Ureter (tissue), 1 donor: ENCODE measurements at regions not wholly inside any gene's neighbourhood (a gene's known extent, or its start where the extent isn't known, plus 50 kb on each side); places are given as distances from the start of the nearest gene placed in this dataset.
"Not testable (repeated sequence)": the region's sequence is repeated elsewhere in the genome, so short reads cannot be mapped to it uniquely, and the experiment has no call there.

Experiments used
- DNase-seq: peaks from one replicate; pipeline ENCODE4 v3.0.0-alpha.2; 2020; ENCODE audit warnings: low spot score
- donor health status: DM: yes; HTN: yes; CAD: no.

DNA sequence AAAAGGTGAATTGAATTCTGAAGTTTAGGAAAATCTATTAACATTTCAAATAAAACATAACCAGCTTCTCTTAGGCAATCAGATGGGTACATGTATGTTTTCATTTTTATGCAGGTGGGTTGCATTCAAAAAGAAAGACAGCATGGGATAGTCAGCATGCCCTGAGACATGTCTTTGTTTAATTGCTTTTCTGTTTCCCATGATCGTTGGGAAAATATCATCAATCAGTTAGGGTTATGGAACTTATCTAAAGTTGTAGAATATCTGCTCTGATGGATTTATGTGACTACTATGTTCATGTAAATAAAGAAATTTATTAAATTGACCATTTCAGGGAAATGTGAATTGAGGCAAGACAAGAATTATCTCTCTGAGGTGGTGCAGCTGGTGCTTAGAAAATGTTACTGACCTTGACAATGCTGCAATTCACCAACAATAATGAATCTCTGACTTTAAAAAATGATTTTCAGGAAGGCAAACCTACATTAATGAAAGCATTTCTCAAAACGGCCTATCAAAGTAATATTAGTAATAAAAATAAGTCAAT is 112.7 kb downstream of the RFPL4B start:
- no peak for DNase-seq

DNA sequence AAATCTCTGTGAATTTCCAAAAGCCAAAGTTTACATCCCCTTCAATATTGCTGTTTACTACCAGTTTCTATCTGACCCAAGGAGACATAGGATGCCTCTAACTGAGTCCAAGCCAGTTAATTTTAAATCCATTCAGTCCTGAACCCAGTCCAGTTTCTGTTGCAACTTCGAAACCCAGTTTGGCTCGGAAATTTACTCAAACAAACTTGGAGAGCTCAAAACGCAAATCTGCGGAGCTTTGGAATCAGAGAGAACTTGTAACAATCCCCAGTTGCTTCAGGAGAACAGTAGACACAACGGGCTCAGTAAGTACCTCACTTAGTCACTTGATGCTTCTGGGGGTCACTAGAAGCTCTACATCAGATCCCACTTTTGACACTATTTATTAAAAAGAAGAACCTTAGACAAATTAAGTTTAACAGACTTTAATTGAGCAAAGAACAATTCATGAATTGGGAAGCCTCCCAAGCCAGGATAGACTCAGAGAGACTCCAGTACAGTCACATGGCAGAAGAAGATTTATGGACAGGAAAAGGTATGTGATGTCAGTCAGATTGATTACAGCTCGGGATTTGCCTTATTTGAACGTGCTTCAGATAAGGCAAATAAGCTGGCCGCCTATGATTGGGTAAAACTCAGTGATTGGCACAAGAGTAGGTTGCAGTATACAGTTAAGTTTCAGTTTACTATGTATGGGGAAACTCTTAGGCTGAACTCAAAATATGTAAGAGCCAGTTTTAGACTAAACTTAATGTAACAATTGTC is 118.0 kb downstream of the RFPL4B start:
- DNase-seq: no peak

DNA sequence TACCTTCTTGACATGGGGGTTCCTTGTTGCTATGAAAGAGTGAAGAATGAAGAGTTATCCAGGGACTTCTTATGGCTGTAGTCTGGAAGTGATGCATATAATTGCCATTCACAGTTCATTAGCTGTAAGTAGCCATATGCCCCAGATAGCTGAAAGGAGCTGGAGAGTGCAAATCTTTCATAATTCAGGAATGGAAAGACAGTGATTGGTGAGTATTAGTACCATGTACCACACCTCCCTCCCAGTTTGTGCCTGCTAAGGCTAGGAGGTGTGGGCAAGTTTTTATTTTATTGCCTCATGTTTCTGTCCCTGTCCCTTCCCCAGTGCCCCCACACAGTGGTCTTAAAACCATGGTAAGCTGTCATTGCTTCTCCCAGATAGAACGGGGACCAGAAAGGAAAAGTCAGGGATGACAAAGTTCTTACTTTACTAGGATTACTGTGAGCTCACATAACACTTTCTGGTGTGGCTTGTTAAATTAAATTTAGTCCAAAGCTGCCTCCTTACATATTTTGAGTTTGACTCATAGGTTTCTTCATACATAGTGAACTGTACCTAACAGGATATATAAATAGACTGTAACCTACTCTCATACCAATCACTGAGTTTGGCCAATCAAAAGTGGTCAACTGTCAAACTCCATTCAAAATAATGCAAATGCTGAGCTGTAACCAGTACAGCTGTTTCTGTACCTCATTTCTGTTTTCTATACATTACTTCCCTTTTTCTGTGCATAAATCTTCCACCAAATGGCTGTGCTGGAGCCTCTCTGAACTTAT is 119.4 kb downstream of the RFPL4B start:
- no peak for DNase-seq

DNA sequence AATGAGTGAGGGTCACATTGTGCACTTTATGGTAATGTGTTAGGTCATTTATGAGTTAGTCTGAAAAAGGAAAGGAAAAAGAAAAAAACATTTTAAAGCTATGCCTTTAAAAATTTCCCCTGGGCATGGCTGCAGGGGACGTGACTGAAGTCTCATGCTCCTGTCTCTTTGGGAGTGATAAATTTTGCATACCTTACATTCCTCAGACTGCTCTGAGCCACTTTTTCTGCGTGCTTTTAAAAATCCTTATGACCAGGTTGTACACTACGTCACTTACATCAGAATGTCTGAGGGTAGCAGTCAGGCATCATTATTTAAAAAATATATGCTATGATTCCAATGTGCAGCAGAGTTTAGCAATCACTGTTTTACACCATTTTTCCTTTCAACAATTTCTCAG is 121.2 kb downstream of the RFPL4B start:
- no peak for DNase-seq

DNA sequence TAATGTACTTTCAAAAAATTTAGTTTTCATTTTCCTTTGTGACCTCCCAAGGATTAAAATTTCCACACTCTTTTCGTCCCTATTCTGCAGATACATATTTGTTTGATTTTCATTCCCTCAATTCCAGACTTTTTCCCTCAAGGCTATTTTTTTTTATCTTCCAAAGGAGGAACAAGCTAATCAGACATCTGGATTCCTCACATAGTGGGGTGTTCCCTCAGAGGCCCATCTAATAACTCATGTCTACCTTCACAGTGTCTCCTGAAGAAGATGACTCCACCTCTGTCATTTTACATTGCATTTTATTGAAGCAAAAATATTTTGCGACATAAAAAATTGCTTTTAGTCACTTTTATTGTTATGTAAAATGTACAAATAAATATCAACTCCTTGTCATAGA is 122.2 kb downstream of the RFPL4B start:
- no peak for DNase-seq

GRCh38 chr6:112470376-112470775 is 123.2 kb downstream of the RFPL4B start:
- no peak for DNase-seq

DNA sequence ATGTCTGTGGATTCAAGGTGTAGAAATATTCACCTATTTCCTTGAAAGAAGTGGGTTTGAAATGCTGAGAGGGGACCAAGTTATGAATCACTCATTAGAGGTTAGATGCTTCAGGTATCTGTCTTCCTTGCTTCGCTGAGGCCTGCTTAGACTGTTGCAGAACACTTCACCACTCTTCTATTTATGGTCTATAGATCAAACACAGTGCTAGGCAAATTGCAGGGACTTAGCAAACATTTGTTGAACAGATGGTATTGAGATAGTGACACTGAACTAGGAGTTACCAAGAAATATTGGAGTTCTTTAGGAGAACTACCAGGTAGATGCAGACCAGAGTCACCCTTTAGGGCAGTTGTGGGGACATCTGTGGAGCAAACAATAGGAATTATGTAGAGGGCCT is 123.8 kb downstream of the RFPL4B start:
- no peak for DNase-seq

DNA sequence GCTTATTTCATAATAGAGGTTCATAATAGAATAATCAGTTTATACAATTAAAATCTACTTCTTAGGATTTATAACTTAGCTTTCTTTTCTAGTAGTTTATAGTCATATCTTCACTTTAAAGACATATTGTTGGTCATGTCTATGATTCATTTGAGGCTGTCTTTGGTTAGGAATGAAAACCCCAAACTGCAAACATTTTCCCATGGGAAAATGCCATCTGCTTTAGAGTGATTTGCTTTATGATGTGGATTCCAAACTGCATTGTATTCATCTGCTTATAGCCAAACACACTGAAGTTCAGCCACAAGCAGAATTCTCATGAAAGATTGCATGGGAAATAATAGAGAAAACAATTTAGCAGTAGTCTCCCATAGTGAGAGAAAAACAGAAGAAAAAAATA is 128.0 kb downstream of the RFPL4B start:
- no peak for DNase-seq

GRCh38 chr6:112477125-112477524 is 130.0 kb downstream of the RFPL4B start:
- no peak for DNase-seq

DNA sequence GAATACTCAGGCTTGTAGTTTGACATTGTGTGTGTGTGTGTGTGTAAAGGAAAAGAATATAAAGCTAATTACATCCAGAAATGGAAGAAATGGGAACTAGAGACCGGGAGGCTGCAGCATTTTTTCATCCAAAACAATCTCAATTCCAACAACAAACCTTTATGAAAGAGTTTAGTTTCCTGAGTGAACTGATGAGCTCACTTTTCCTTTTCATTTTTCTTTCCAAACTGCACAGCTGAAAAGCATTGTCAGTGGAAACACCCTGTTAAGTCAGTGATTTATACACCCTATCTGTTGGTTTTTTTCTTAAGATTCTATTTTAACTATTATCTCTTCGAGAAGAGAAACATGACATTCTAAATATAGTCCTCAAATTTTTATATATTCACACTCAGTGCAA is 130.9 kb downstream of the RFPL4B start:
- DNase-seq: no peak

- not testable (repeated sequence) for DNase-seq
These were observed 132.8 kb downstream of the RFPL4B start for GRCh38 chr6:112479975-112480374.

DNA sequence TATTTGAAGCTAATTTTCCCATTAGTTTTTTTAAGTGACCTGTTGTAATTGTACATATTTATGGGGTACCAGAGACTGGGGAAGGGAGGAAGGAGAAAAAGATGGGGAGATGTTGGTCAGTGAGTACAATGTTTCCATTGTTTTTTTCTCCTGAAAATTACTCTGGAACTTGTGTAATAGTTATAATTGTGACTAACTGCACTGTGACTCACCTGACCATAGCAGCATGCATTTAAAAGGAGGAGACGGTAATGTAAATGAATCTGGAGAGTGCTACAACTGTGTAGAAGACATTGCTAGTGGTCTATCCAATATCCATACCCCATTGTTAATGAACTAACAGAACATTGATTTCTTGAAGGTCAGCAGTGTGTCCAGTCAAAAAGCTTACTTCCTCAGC is 133.4 kb downstream of the RFPL4B start:
- DNase-seq: no peak

GRCh38 chr6:112481211-112481610 is 134.1 kb downstream of the RFPL4B start:
- DNase-seq: no peak

DNA sequence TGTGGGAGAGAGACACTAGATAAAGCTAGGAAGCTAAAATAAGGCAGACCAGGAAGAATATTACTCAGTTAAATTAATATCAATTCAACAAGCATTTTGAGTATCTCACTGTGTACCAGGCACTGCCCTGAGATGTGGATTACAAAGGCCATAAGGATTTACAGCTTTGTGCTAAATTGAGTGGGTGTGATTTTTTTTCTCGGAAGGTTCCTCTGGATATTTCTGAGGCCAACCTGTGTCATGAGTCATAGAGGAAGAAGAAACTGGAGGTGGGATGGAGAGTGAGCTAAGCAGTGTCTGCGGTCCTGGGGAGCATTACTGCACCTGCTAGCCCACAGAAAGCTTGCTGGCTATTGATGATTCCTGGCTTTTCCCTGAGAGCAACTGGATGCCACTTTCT is 135.2 kb downstream of the RFPL4B start:
- DNase-seq: no peak

- no peak for DNase-seq
These were observed 138.1 kb downstream of the RFPL4B start for GRCh38 chr6:112485120-112485826.

DNA sequence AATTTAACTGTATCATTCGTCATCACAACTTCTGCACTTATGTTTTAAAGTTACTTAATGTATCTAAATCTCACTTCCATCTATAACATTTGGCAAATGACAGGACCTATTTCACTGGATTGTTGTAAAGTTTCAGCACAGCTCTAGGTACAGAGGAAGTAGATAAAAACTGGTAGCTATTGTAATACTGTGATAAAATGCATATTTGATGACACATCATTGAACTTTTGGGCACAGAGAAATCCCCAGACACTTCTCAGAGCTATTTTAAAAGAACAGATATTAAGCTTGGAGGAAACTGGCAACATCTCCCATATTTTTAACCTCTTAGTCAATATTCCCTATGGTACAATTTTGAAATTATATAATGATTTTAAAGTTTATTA is 138.7 kb downstream of the RFPL4B start:
- DNase-seq: no peak

GRCh38 chr6:112486454-112486853 is 139.3 kb downstream of the RFPL4B start:
- DNase-seq: no peak

GRCh38 chr6:112488238-112488637 is 141.1 kb downstream of the RFPL4B start:
- no peak for DNase-seq

GRCh38 chr6:112501705-112502104 is 154.6 kb downstream of the RFPL4B start:
- no peak for DNase-seq

DNA sequence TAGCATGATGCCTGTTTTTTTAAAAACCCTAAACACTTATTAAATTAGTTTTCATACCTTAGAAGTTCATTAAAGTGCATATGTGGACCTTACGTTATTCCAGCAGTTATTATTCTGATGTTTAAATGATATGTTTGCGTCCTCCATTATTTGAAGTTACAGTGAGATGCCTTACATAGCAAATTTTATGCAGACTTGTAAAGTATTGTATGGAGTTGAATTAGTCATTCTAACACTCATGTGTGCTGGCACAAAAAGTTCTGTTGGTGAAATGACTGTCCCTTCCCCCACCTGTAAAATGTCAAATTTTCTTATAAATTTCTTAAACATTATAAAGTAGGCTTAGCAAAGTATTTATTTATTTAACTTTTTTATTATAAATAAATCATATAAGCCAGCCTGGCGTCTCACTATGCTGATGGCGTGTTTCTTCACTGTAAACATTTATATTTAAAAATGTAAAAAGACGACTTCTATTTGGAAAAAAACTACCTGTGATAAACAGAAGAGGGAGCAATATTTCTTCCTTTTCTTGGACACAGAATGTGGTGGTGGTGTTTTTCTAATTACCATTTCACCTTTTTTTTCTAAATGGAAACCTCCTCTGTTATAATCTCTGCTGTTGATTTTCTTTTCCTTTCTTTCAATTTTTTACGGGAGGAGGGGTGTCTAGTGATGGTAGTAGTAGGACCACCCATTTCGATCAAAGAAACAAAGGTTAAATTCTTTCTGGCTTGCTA is 155.4 kb downstream of the RFPL4B start:
- DNase-seq: no peak

DNA sequence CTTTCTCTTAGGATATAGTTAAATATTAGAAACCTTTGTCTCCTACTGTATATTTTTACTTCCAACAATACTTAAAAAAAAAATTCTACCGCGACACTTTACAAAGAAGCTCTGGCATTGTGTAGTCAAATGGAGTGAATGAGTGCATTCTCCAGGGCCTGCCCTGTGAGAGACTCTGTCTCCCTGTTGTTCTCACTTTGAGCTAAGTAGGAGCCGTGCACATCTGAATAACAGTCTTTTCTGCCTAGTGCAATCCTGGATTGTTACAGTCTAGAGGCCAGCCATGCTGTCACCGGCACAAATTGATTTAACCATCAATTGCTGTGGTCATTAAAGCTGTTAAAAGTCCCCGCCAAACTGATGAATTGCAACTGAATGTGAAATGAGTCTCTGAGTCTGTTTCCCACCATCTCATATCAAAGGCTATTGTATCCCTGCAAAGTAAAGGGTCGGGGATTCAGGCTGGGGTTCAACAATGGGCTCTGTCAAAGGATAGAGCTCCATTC is 156.0 kb downstream of the RFPL4B start:
- no peak for DNase-seq

DNA sequence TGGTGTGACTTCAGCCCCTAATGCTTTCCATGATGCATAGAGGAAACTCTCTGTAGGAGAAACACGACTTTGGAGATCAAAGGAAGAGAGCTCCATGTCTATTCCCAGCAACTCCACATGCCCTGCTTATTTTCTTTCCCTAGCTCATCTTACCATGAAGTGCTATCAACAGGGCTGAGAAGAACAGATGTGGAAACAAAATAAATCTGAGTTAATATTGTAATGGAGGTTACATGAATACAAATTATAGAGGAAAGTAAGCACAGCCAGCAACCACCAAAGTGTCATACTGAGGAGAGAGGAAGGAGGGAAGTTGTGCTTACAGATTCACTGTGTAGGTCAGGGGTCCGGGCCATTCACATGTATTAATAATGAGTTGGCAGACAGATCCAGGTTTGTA is 157.5 kb downstream of the RFPL4B start:
- no peak for DNase-seq
